Upper lobe of right lung (tissue), 1 donor: ENCODE measurements at regions not wholly inside any gene's neighbourhood (a gene's known extent, or its start where the extent isn't known, plus 50 kb on each side); places are given as distances from the start of the nearest gene placed in this dataset.
"Not testable (repeated sequence)": the region's sequence is repeated elsewhere in the genome, so short reads cannot be mapped to it uniquely, and the experiment has no call there.

ENCODE experiments used
- ATAC-seq: fragments of 200-7000 bp; cut with Tn5 transposase; one replicate; pipeline ENCODE4 v1.9.1; 2020; ENCODE audit warnings: mild to moderate bottlenecking, moderate library complexity
- DNase-seq: peaks from one replicate; pipeline ENCODE4 v3.0.0-alpha.2; 2020
- H3K27ac ChIP-seq: fragments of 200-600 bp; one replicate; pipeline ENCODE4 v1.8.0; 2022
- H3K27me3 ChIP-seq: fragments of 200-600 bp; one replicate; pipeline ENCODE4 v1.8.0; 2022; ENCODE audit warnings: mild to moderate bottlenecking
- H3K36me3 ChIP-seq: fragments of 200-600 bp; one replicate; pipeline ENCODE4 v1.8.0; 2022
- H3K4me1 ChIP-seq: fragments of 200-600 bp; one replicate; pipeline ENCODE4 v1.8.0; 2022
- H3K4me3 ChIP-seq: fragments of 200-600 bp; one replicate; pipeline ENCODE4 v1.8.0; 2022; ENCODE audit warnings: mild to moderate bottlenecking
- H3K9me3 ChIP-seq: fragments of 200-600 bp; one replicate; pipeline ENCODE4 v1.8.0; 2022
- intact Hi-C: fragments of 100-400 bp; cut with DNase I; formaldehyde crosslinking; loops from one replicate; pipeline ENCODE4 v1.11.0; 2022
- TF ChIP-seq, protein P1 (sequence below): fragments of 200-600 bp; IDR thresholded peaks from one replicate; pipeline ENCODE4 v1.8.0; 2022; ENCODE audit warnings: antibody characterized with exemption
- donor health status: DM: no; HTN: yes; CAD: no; lungs with severe emphysema.

GRCh38 chr3:14001136-14001535 lies 121.3 kb upstream of the WNT7A start:
- H3K4me1 ChIP-seq: no peaks in the 10 kb centered on the region
- no peak overlapping the region for H3K27ac ChIP-seq
- ATAC-seq (no peak), DNase-seq (no peak)
- no peaks in the 10 kb centered on the region for H3K36me3 ChIP-seq
- no peaks in the 10 kb centered on the region for H3K9me3 ChIP-seq
- intact Hi-C loops: no loop called here
- H3K27me3 ChIP-seq: no peaks in the 10 kb centered on the region
- TF ChIP-seq, protein P1, sequence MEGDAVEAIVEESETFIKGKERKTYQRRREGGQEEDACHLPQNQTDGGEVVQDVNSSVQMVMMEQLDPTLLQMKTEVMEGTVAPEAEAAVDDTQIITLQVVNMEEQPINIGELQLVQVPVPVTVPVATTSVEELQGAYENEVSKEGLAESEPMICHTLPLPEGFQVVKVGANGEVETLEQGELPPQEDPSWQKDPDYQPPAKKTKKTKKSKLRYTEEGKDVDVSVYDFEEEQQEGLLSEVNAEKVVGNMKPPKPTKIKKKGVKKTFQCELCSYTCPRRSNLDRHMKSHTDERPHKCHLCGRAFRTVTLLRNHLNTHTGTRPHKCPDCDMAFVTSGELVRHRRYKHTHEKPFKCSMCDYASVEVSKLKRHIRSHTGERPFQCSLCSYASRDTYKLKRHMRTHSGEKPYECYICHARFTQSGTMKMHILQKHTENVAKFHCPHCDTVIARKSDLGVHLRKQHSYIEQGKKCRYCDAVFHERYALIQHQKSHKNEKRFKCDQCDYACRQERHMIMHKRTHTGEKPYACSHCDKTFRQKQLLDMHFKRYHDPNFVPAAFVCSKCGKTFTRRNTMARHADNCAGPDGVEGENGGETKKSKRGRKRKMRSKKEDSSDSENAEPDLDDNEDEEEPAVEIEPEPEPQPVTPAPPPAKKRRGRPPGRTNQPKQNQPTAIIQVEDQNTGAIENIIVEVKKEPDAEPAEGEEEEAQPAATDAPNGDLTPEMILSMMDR: no peak
- H3K4me3 ChIP-seq: no peak overlapping the region

GRCh38 chr3:14000556-14000955 lies 120.7 kb upstream of the WNT7A start:
- Histone ChIP-seq H3K27me3 (no peaks in the 10 kb centered on the region), H3K4me3 (no peak overlapping the region), H3K4me1 (no peaks in the 10 kb centered on the region), H3K27ac (no peak overlapping the region), H3K36me3 (no peaks in the 10 kb centered on the region), H3K9me3 (no peaks in the 10 kb centered on the region)
- intact Hi-C loops: no loop called here
- no peak for DNase-seq
- no peak for ATAC-seq
- TF ChIP-seq, protein P1: no peak

GRCh38 chr3:13998831-13999230 lies 119.0 kb upstream of the WNT7A start:
- no peaks in the 10 kb centered on the region for H3K36me3 ChIP-seq
- no peaks in the 10 kb centered on the region for H3K4me1 ChIP-seq
- intact Hi-C loops: no loop called here
- H3K4me3 ChIP-seq: no peak overlapping the region
- ATAC-seq (no peak), DNase-seq (no peak)
- no peaks in the 10 kb centered on the region for H3K9me3 ChIP-seq
- no peak overlapping the region for H3K27ac ChIP-seq
- TF ChIP-seq, protein P1: no peak
- no peaks in the 10 kb centered on the region for H3K27me3 ChIP-seq

- ATAC-seq, H3K9me3 ChIP-seq, H3K27me3 ChIP-seq, H3K4me3 ChIP-seq, intact Hi-C loops, H3K27ac ChIP-seq, H3K36me3 ChIP-seq, DNase-seq, H3K4me1 ChIP-seq: not testable (repeated sequence)
These were observed 115.3 kb upstream of the WNT7A start for GRCh38 chr3:13995216-13995615.

DNA sequence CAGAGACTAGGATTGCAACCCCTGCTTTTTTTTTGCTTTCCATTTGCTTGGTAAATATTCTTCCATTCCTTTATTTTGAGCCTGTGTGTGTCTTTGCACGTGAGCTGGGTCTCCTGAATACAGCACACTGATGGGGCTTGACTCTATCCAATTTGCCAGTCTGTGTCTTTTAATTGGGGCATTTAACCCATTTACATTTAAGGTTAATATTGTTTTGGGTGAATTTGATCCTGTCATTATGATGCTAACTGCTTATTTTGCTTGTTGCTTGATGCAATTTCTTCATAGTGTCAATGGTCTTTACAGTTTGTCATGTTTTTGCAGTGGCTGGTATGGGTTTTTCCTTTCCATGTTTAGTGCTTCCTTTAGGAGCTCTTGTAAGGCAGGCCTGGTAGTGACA lies 109.1 kb upstream of the WNT7A start:
- intact Hi-C loops, H3K9me3 ChIP-seq, H3K27ac ChIP-seq, H3K4me3 ChIP-seq, ATAC-seq, DNase-seq, H3K36me3 ChIP-seq, H3K4me1 ChIP-seq, H3K27me3 ChIP-seq: not testable (repeated sequence)

- Histone ChIP-seq H3K27me3 (no peaks in the 10 kb centered on the region), H3K27ac (no peak overlapping the region), H3K4me1 (no peaks in the 10 kb centered on the region), H3K9me3 (no peaks in the 10 kb centered on the region), H3K36me3 (no peaks in the 10 kb centered on the region), H3K4me3 (no peak overlapping the region)
- intact Hi-C loops: no loop called here
- ATAC-seq (no peak), DNase-seq (no peak)
- TF ChIP-seq, protein P1: no peak
These were observed 96.6 kb upstream of the WNT7A start for GRCh38 chr3:13976469-13976868.

- DNase-seq (no peak), ATAC-seq (no peak)
- Histone ChIP-seq H3K27me3 (no peaks in the 10 kb centered on the region), H3K4me1 (no peaks in the 10 kb centered on the region), H3K36me3 (no peaks in the 10 kb centered on the region), H3K9me3 (no peaks in the 10 kb centered on the region), H3K27ac (no peak overlapping the region), H3K4me3 (no peak overlapping the region)
- intact Hi-C loops: no loop called here
- TF ChIP-seq, protein P1: no peak
These were observed 95.8 kb upstream of the WNT7A start for GRCh38 chr3:13975686-13976085.
